ENCODE measurements at regions not wholly inside any gene's neighbourhood (a gene's known extent, or its start where the extent isn't known, plus 50 kb on each side); places are given as distances from the start of the nearest gene placed in this dataset.

GRCh38 chr13:111013196-111013595 lies 98.3 kb upstream of the ANKRD10 start:
- no peak overlapping the region for H2AK5ac ChIP-seq (ENCODE audit: low read depth, low read length)
- no peak for DNase-seq (ENCODE audit: low spot score)
- WGBS, 2 donors (ENCODE audit: extremely low coverage in 2 of 2, insufficient read length in 2 of 2, insufficient replicate concordance in 1 of 2), result no CpG with 5 or more reads among the region's 3 CpGs

DNA sequence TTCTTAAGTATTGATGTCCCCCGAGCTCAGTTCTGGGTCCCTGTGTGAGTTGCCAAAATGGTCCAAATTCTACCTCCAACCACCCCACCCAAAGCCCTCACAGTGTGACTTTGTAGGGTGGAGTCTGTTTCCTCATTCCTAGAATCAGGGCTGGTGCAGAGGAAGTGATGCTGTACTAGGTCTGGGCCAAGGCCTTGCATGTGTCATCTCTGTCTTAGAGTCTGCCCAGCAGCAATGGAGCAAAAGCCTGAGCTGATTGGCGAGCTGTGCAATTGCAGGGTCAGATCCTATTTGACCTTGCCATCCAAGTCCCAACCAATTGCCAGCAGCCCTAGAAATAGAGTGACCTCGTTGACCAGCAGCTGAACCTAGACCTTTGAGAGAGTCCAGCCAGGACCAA lies 97.0 kb upstream of the ANKRD10 start:
- Histone ChIP-seq H4K91ac (ENCODE audit: low read depth, low read length, poor library complexity) (no peak overlapping the region), H3K9ac (ENCODE audit: low read depth, low read length, poor library complexity) (no peak overlapping the region), H2BK12ac (ENCODE audit: low read length) (no peak overlapping the region), H3K4me1 (ENCODE audit: control insufficient read depth in 2 of 2, insufficient read depth in 1 of 2, low read depth in 1 of 2, low read length in 2 of 2) (no peaks in the 10 kb centered on the region), H3K4me3 (ENCODE audit: low read length in 2 of 2) (no peak overlapping the region), H2AK5ac (ENCODE audit: low read depth, low read length) (no peak overlapping the region), H3K4ac (ENCODE audit: low read length) (no peak overlapping the region), H3K18ac (ENCODE audit: low read length) (no peak overlapping the region), H3K79me1 (ENCODE audit: low read depth, low read length) (no peaks in the 10 kb centered on the region), H2AFZ (ENCODE audit: low read length) (no peak overlapping the region), H3K36me3 (replicated peaks in 1 of 2; ENCODE audit: control insufficient read depth in 2 of 2, insufficient read depth in 2 of 2, low read length in 2 of 2) (no peaks in the 10 kb centered on the region), H3K9me3 (replicated peaks in 1 of 2; ENCODE audit: control insufficient read depth in 2 of 2, insufficient read depth in 1 of 2, low read depth in 1 of 2, low read length in 2 of 2) (peaks cover 0 to 3% of the 10 kb centered on the region in 2 donors), H3K27ac (replicated peaks; ENCODE audit: low read length) (no peak overlapping the region), H3K23ac (ENCODE audit: low read depth, low read length, poor library complexity) (no peak overlapping the region), H2BK5ac (ENCODE audit: low read length) (no peak overlapping the region), H3K14ac (ENCODE audit: low read length) (no peak overlapping the region), H2BK15ac (ENCODE audit: low read length) (no peak overlapping the region), H2BK120ac (ENCODE audit: low read depth, low read length) (no peak overlapping the region), H3K27me3 (ENCODE audit: control insufficient read depth in 3 of 3, insufficient read depth in 3 of 3, low read depth in 1 of 3, low read length in 3 of 3) (peaks cover 0 to 2% (median 0%) of the 10 kb centered on the region in 3 experiments), H3K4me2 (ENCODE audit: insufficient read depth, low read length, poor library complexity, severe bottlenecking) (no peak overlapping the region), H4K8ac (ENCODE audit: low read depth, low read length) (no peak overlapping the region)
- no peak for DNase-seq (ENCODE audit: low spot score)
- WGBS, 2 donors (ENCODE audit: extremely low coverage in 2 of 2, insufficient read length in 2 of 2, insufficient replicate concordance in 1 of 2), result no CpG with 5 or more reads among the region's 3 CpGs

More at GRCh38 chr13:111013196-111013595, 98.3 kb upstream of the ANKRD10 start:
- no peak overlapping the region for H3K23ac ChIP-seq (ENCODE audit: low read depth, low read length, poor library complexity)
- H3K9me3 ChIP-seq (replicated peaks in 1 of 2; ENCODE audit: control insufficient read depth in 2 of 2, insufficient read depth in 1 of 2, low read depth in 1 of 2, low read length in 2 of 2), result peaks cover 0 to 3% of the 10 kb centered on the region in 2 donors
- no peak overlapping the region for H2BK120ac ChIP-seq (ENCODE audit: low read depth, low read length)
- no peak overlapping the region for H2BK15ac ChIP-seq (ENCODE audit: low read length)
- H3K27me3 ChIP-seq (ENCODE audit: control insufficient read depth in 3 of 3, insufficient read depth in 3 of 3, low read depth in 1 of 3, low read length in 3 of 3), result no peaks in the 10 kb centered on the region
- no peaks in the 10 kb centered on the region for H3K36me3 ChIP-seq (replicated peaks in 1 of 2; ENCODE audit: control insufficient read depth in 2 of 2, insufficient read depth in 2 of 2, low read length in 2 of 2)
- H3K4ac ChIP-seq (ENCODE audit: low read length), result no peak overlapping the region
- no peak overlapping the region for H2BK5ac ChIP-seq (ENCODE audit: low read length)
- H3K4me2 ChIP-seq (ENCODE audit: insufficient read depth, low read length, poor library complexity, severe bottlenecking), result no peak overlapping the region
- no peak overlapping the region for H3K9ac ChIP-seq (ENCODE audit: low read depth, low read length, poor library complexity)
- H3K4me1 ChIP-seq (ENCODE audit: control insufficient read depth in 2 of 2, insufficient read depth in 1 of 2, low read depth in 1 of 2, low read length in 2 of 2), result no peaks in the 10 kb centered on the region
- no peak overlapping the region for H3K4me3 ChIP-seq (ENCODE audit: low read length in 2 of 2)
- no peak overlapping the region for H3K14ac ChIP-seq (ENCODE audit: low read length)
- H2AFZ ChIP-seq (ENCODE audit: low read length), result no peak overlapping the region
- no peak overlapping the region for H2BK12ac ChIP-seq (ENCODE audit: low read length)
- H4K8ac ChIP-seq (ENCODE audit: low read depth, low read length), result no peak overlapping the region
- no peak overlapping the region for H3K18ac ChIP-seq (ENCODE audit: low read length)
- no peak overlapping the region for H3K27ac ChIP-seq (replicated peaks; ENCODE audit: low read length)
- no peak overlapping the region for H4K91ac ChIP-seq (ENCODE audit: low read depth, low read length, poor library complexity)
- H3K79me1 ChIP-seq (ENCODE audit: low read depth, low read length), result no peaks in the 10 kb centered on the region

DNA sequence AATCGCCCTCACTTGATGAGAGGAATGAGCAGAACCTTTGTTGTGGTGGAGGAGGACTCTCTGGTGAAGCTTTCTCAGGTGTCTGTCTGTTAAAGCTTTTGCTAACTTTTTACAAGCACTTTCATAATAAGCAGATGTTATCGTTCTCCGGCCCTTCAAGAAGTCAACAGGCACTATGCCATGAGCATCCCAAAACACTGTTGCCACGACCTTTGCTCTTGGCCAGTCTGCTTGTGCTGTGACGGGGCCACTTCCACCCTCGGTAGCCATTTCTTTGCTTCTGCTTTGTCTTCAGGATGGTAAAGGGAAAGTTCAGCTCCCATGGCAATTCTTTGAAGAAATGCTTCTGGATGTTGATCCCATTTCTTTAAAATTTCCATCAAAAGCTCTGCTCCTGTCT lies 93.5 kb upstream of the ANKRD10 start:
- no CpG with 5 or more reads among the region's 6 CpGs for WGBS, 2 donors (ENCODE audit: extremely low coverage in 2 of 2, insufficient read length in 2 of 2, insufficient replicate concordance in 1 of 2)

DNA sequence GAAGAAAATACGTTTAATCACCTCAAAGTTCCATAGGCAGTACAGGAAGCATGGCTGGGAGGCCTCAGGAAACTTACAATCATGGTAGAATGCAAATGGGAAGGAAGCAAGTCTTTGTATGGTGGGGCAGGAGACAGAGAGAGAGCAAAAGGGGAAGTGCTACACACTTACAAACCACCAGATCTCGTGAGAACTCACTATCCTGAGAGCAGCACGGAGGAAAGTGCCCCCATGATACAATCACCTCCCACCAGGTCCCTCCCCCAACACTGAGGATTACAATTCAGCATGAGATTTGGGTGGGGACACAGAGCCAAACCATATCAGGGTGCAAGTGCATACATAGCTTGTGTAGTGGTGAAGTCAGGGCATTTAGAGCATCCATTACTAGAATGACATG lies 92.3 kb upstream of the ANKRD10 start:
- Histone ChIP-seq H3K36me3 (replicated peaks in 1 of 2; ENCODE audit: control insufficient read depth in 2 of 2, insufficient read depth in 2 of 2, low read length in 2 of 2) (no peaks in the 10 kb centered on the region), H3K4me1 (ENCODE audit: control insufficient read depth in 2 of 2, insufficient read depth in 1 of 2, low read depth in 1 of 2, low read length in 2 of 2) (peaks cover 0 to 5% of the 10 kb centered on the region in 2 donors), H3K18ac (ENCODE audit: low read length) (no peak overlapping the region), H3K27me3 (ENCODE audit: control insufficient read depth in 3 of 3, insufficient read depth in 3 of 3, low read depth in 1 of 3, low read length in 3 of 3) (peaks cover 0 to 5% (median 0%) of the 10 kb centered on the region in 3 experiments), H2BK12ac (ENCODE audit: low read length) (no peak overlapping the region), H3K4me3 (ENCODE audit: low read length in 2 of 2) (no peak overlapping the region), H4K91ac (ENCODE audit: low read depth, low read length, poor library complexity) (no peak overlapping the region), H2BK5ac (ENCODE audit: low read length) (no peak overlapping the region), H2AK5ac (ENCODE audit: low read depth, low read length) (no peak overlapping the region), H3K79me1 (ENCODE audit: low read depth, low read length) (no peaks in the 10 kb centered on the region), H2BK15ac (ENCODE audit: low read length) (no peak overlapping the region), H3K9ac (ENCODE audit: low read depth, low read length, poor library complexity) (no peak overlapping the region), H4K8ac (ENCODE audit: low read depth, low read length) (no peak overlapping the region), H2BK120ac (ENCODE audit: low read depth, low read length) (no peak overlapping the region), H3K23ac (ENCODE audit: low read depth, low read length, poor library complexity) (no peak overlapping the region), H3K4me2 (ENCODE audit: insufficient read depth, low read length, poor library complexity, severe bottlenecking) (no peak overlapping the region), H3K9me3 (replicated peaks in 1 of 2; ENCODE audit: control insufficient read depth in 2 of 2, insufficient read depth in 1 of 2, low read depth in 1 of 2, low read length in 2 of 2) (no peaks in the 10 kb centered on the region), H2AFZ (ENCODE audit: low read length) (no peak overlapping the region), H3K14ac (ENCODE audit: low read length) (no peak overlapping the region), H3K4ac (ENCODE audit: low read length) (no peak overlapping the region), H3K27ac (replicated peaks; ENCODE audit: low read length) (no peak overlapping the region)
- no peak for DNase-seq (ENCODE audit: low spot score)
- no CpG with 5 or more reads among the region's 3 CpGs for WGBS, 2 donors (ENCODE audit: extremely low coverage in 2 of 2, insufficient read length in 2 of 2, insufficient replicate concordance in 1 of 2)

More for the DNA sequence above, 93.5 kb upstream of the ANKRD10 start:
- Histone ChIP-seq H2BK120ac (ENCODE audit: low read depth, low read length) (no peak overlapping the region), H2BK15ac (ENCODE audit: low read length) (no peak overlapping the region), H3K27me3 (ENCODE audit: control insufficient read depth in 3 of 3, insufficient read depth in 3 of 3, low read depth in 1 of 3, low read length in 3 of 3) (peaks cover 0 to 5% (median 0%) of the 10 kb centered on the region in 3 experiments), H3K14ac (ENCODE audit: low read length) (no peak overlapping the region), H3K4me1 (ENCODE audit: control insufficient read depth in 2 of 2, insufficient read depth in 1 of 2, low read depth in 1 of 2, low read length in 2 of 2) (peaks cover 0 to 5% of the 10 kb centered on the region in 2 donors), H3K4me2 (ENCODE audit: insufficient read depth, low read length, poor library complexity, severe bottlenecking) (no peak overlapping the region), H3K4me3 (ENCODE audit: low read length in 2 of 2) (no peak overlapping the region), H4K91ac (ENCODE audit: low read depth, low read length, poor library complexity) (no peak overlapping the region), H3K4ac (ENCODE audit: low read length) (no peak overlapping the region), H3K9ac (ENCODE audit: low read depth, low read length, poor library complexity) (no peak overlapping the region), H2AK5ac (ENCODE audit: low read depth, low read length) (no peak overlapping the region), H2BK12ac (ENCODE audit: low read length) (no peak overlapping the region), H3K36me3 (replicated peaks in 1 of 2; ENCODE audit: control insufficient read depth in 2 of 2, insufficient read depth in 2 of 2, low read length in 2 of 2) (no peaks in the 10 kb centered on the region), H2BK5ac (ENCODE audit: low read length) (no peak overlapping the region), H3K27ac (replicated peaks; ENCODE audit: low read length) (no peak overlapping the region), H3K23ac (ENCODE audit: low read depth, low read length, poor library complexity) (no peak overlapping the region), H2AFZ (ENCODE audit: low read length) (no peak overlapping the region), H3K9me3 (replicated peaks in 1 of 2; ENCODE audit: control insufficient read depth in 2 of 2, insufficient read depth in 1 of 2, low read depth in 1 of 2, low read length in 2 of 2) (peaks cover 0 to 3% of the 10 kb centered on the region in 2 donors), H3K18ac (ENCODE audit: low read length) (peak overlapping the region; percentile 67), H4K8ac (ENCODE audit: low read depth, low read length) (no peak overlapping the region), H3K79me1 (ENCODE audit: low read depth, low read length) (no peaks in the 10 kb centered on the region)
- no peak for DNase-seq (ENCODE audit: low spot score)

All from neuronal stem cell (in vitro differentiated cells).